Epithelial cell of esophagus (primary cell): ENCODE measurements at regions not wholly inside any gene's neighbourhood (a gene's known extent, or its start where the extent isn't known, plus 50 kb on each side); places are given as distances from the start of the nearest gene placed in this dataset.

Experiments used
- DNase-seq: peaks from one replicate; pipeline ENCODE4 v3.0.0; 2010; ENCODE audit warnings: low read depth
- H3K4me3 ChIP-seq: 2 replicates; pipeline ENCODE4 v1.5.1; 2011; ENCODE audit warnings: mild to moderate bottlenecking, low read length, control low read depth
- CTCF ChIP-seq: IDR thresholded peaks from 2 replicates; pipeline ENCODE4 v1.5.1; 2011; ENCODE audit warnings: low read depth, mild to moderate bottlenecking, low read length, control low read depth, inconsistent platforms; ENCODE audit not compliant: insufficient read depth; ENCODE audit errors: missing control alignments

- TF ChIP-seq CTCF = no peak
- H3K4me3 ChIP-seq = no peak overlapping the region
- peak; percentile 0 for DNase-seq
Measured at GRCh38 chrX:140447150-140447549, 57.7 kb downstream of the SOX3 start.

- no peak overlapping the region for H3K4me3 ChIP-seq
- peak; percentile 0 for DNase-seq
- TF ChIP-seq CTCF = no peak
Measured at GRCh38 chrX:140440876-140441275, 64.0 kb downstream of the SOX3 start.

GRCh38 chrX:140439476-140439875 lies 65.4 kb downstream of the SOX3 start:
- peak; percentile 39 for DNase-seq
- no peak overlapping the region for H3K4me3 ChIP-seq
- TF ChIP-seq CTCF = no peak

GRCh38 chrX:140434347-140434746 lies 70.5 kb downstream of the SOX3 start:
- DNase-seq = no peak
- TF ChIP-seq CTCF = no peak

GRCh38 chrX:140433582-140433981 lies 71.3 kb downstream of the SOX3 start:
- H3K4me3 ChIP-seq = no peak overlapping the region
- TF ChIP-seq CTCF = no peak
- DNase-seq = no peak

More at GRCh38 chrX:140434347-140434746, 70.5 kb downstream of the SOX3 start:
- no peak overlapping the region for H3K4me3 ChIP-seq

GRCh38 chrX:140432346-140433175 lies 72.3 kb downstream of the SOX3 start:
- TF ChIP-seq CTCF = no peak

GRCh38 chrX:140431521-140431920 lies 73.3 kb downstream of the SOX3 start:
- TF ChIP-seq CTCF = no peak
- peak; percentile 30 for DNase-seq
- no peak overlapping the region for H3K4me3 ChIP-seq

More at GRCh38 chrX:140432346-140433175, 72.3 kb downstream of the SOX3 start:
- no peak overlapping the region for H3K4me3 ChIP-seq
- no peak for DNase-seq
